Common myeloid progenitor, CD34-positive (primary cell): ENCODE measurements at regions not wholly inside any gene's neighbourhood (a gene's known extent, or its start where the extent isn't known, plus 50 kb on each side); places are given as distances from the start of the nearest gene placed in this dataset.

Experiments
- CTCF ChIA-PET: fragments of 350-600 bp; sonication (Branson Sonifier 250); formaldehyde crosslinking; loops from one replicate; lab custom pipeline; 2021; ENCODE audit warnings: antibody characterized with exemption; lab: Charles Lee
- POLR2A ChIA-PET: fragments of 350-600 bp; sonication (Branson Sonifier 250); formaldehyde crosslinking; loops from one replicate; lab custom pipeline; 2021; ENCODE audit warnings: antibody characterized with exemption; lab: Charles Lee
- DNase-seq, 3 donors: peaks; one replicate each; pipeline versions ENCODE4 v3.0.0 to v3.0.0-alpha.2; 2013
- H3K27ac ChIP-seq, 2 experiments: 1 replicate in 1 of 2; 2 replicates in 1 of 2; pipeline ENCODE4 v1.7.0; 2013; ENCODE audit warnings: inconsistent platforms in 2 of 2, low read length in 2 of 2, mild to moderate bottlenecking in 2 of 2, low read depth in 1 of 2, moderate library complexity in 1 of 2; ENCODE audit not compliant: severe bottlenecking in 2 of 2, insufficient read depth in 1 of 2, poor library complexity in 1 of 2
- H3K27me3 ChIP-seq, 5 experiments: replicated peaks in 2 of 5; 1 replicate in 3 of 5; 2 replicates in 2 of 5; pipeline versions ENCODE4 v1.6.1 to v1.7.0; 2013; ENCODE audit warnings: low read length in 4 of 5, mild to moderate bottlenecking in 2 of 5, moderate library complexity in 2 of 5, inconsistent platforms in 1 of 5; ENCODE audit not compliant: insufficient read depth in 5 of 5, control insufficient read depth in 4 of 5
- H3K36me3 ChIP-seq, 4 experiments: 1 replicate in 2 of 4; 2 replicates in 2 of 4; pipeline versions ENCODE4 v1.6.1 to v1.7.0; 2013; ENCODE audit warnings: low read length in 3 of 4, control low read depth in 1 of 4, mild to moderate bottlenecking in 1 of 4; ENCODE audit not compliant: control insufficient read depth in 4 of 4, insufficient read depth in 4 of 4
- H3K4me1 ChIP-seq, 4 experiments: 1 replicate in 3 of 4; 2 replicates in 1 of 4; pipeline versions ENCODE4 v1.6.1 to v1.7.1; 2013; ENCODE audit warnings: low read length in 3 of 4, mild to moderate bottlenecking in 3 of 4, control low read depth in 1 of 4, inconsistent platforms in 1 of 4, moderate library complexity in 1 of 4; ENCODE audit not compliant: control insufficient read depth in 4 of 4, insufficient read depth in 4 of 4; ENCODE audit errors: control extremely low read depth in 1 of 4
- H3K4me3 ChIP-seq, 7 experiments: 1 replicate in 4 of 7; 2 replicates in 3 of 7; pipeline versions ENCODE4 v1.5.1 to v1.7.0; 2013; ENCODE audit warnings: mild to moderate bottlenecking in 7 of 7, low read length in 6 of 7, moderate library complexity in 6 of 7, inconsistent platforms in 2 of 7, low read depth in 2 of 7, control low read depth in 1 of 7; ENCODE audit not compliant: insufficient read depth in 4 of 7, control insufficient read depth in 1 of 7; ENCODE audit errors: extremely low read depth in 1 of 7
- H3K9me3 ChIP-seq, 5 experiments: 1 replicate in 4 of 5; 2 replicates in 1 of 5; pipeline versions ENCODE4 v1.6.1 to v1.7.1; 2013; ENCODE audit warnings: low read length in 4 of 5, mild to moderate bottlenecking in 2 of 5, inconsistent platforms in 1 of 5, low read depth in 1 of 5, moderate library complexity in 1 of 5; ENCODE audit not compliant: control insufficient read depth in 4 of 5, insufficient read depth in 2 of 5; ENCODE audit errors: control extremely low read depth in 1 of 5
- WGBS: methylation state at CpG from one replicate; pipeline ENCODE4 v1.1.5; 2013; ENCODE audit not compliant: insufficient coverage; 5-methylcytosine and 5-hydroxymethylcytosine counted together

DNA sequence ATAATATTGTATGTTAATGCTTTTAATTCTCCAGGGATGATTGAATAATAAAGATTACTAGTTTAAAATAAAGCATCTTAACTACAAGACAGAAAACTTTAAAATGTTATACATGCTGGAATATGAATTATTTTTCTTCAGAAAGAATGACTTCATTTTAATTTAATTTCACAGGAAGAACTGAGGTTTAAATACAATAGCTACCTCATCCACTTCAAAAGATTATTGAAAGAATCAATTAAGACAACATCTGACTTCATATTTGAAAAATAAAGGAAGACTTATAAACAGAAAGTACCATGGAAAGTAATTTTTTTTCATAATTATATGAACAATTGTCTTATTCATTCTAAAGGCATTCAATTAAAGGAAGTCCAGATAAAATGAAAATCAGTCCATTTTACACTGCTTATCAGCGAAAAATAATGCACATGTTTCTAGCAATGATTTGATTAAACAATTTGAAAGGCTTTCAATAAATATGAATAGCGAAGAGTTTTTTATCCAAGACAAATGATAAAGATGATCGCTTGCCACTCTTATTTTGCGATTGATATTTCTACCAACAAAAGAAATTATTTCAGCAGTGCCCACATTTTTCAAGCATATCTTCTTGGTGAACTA lies 368.5 kb upstream of the OPRM1 start:
- Histone ChIP-seq H3K36me3 (no peaks in the 10 kb centered on the region), H3K27me3 (no peaks in the 10 kb centered on the region), H3K4me3 (no peak overlapping the region), H3K9me3 (no peaks in the 10 kb centered on the region), H3K27ac (no peak overlapping the region), H3K4me1 (no peaks in the 10 kb centered on the region)
- WGBS = 100% methylated on average over 1 of the region's 4 CpGs
- CTCF ChIA-PET = no interaction called here
- no peak for DNase-seq
- POLR2A ChIA-PET = no interaction called here

DNA sequence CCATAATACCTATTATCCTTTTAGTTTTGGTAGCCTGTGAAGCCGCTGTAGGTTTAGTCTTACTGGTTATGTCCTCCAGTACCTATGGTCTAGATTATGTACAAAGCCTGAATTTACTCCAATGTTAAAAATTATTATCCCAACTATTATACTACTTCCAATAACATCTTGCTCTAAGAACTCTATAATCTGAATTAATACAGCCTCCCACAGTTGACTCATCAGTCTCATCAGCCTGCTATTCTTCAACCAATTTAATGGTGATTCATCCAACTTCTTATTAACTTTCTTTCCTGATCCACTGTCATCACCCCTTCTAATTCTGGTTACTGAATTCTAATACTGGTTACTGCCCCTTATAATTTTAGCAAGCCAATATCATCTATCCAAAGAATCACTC lies 370.3 kb upstream of the OPRM1 start:
- CTCF ChIA-PET = no interaction called here
- WGBS = 100% methylated on average over 1 of the region's 1 CpG
- DNase-seq = no peak

DNA sequence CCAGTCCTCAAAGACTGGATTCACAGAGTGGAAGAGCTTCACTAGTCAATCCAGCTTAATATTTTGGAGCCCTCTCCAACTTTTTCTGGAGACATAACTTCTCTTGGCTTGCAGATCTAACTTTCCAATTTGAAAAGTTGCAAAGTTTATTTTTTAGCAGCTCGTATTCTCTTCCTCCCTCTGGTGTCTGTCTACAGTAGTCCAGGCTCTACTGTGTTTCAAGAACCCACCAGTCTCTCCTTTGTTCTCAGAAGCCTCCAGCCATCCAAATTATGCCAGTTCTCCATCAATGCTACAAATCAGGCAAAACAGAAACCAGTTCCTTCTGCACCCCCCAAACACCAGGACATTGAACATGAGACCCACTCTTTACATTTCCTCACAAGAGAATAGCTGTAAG lies 376.1 kb upstream of the OPRM1 start:
- 100% methylated on average over 1 of the region's 1 CpG for WGBS
- POLR2A ChIA-PET = no interaction called here
- Histone ChIP-seq H3K9me3 (no peaks in the 10 kb centered on the region), H3K36me3 (no peaks in the 10 kb centered on the region), H3K4me1 (no peaks in the 10 kb centered on the region), H3K27me3 (no peaks in the 10 kb centered on the region), H3K27ac (no peak overlapping the region), H3K4me3 (no peak overlapping the region)
- no peak for DNase-seq
- CTCF ChIA-PET = interaction anchor here (1.5 kb wide), 1 partner anchor 9 kb away, joined by 4 read pairs; no protein-coding TSS in a partner anchor

More for the DNA sequence above, 370.3 kb upstream of the OPRM1 start:
- no peak overlapping the region for H3K27ac ChIP-seq
- POLR2A ChIA-PET = no interaction called here
- no peaks in the 10 kb centered on the region for H3K36me3 ChIP-seq
- no peaks in the 10 kb centered on the region for H3K4me1 ChIP-seq
- no peak overlapping the region for H3K4me3 ChIP-seq
- no peaks in the 10 kb centered on the region for H3K27me3 ChIP-seq
- no peaks in the 10 kb centered on the region for H3K9me3 ChIP-seq

DNA sequence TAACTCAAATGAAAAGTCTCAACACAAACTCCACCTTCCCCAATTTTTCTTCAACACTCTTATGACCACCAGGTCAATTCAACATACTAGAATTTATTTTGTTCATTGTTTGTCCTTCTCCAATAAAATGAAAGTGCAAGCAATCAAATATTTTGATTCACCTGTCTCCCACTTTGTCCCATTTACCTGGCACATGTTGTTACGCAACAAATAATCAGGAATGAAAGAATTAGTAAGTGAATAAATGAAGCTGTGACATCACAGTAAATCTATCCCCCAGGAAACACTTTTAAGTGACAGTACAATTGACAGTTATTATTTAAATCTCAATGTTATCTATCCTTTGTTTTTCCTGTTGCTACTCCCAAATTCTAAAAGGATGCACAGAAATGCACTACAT lies 393.7 kb upstream of the OPRM1 start:
- CTCF ChIA-PET = no interaction called here
- H3K36me3 ChIP-seq = no peaks in the 10 kb centered on the region
- no CpG with 5 or more reads among the region's 1 CpG for WGBS

DNA sequence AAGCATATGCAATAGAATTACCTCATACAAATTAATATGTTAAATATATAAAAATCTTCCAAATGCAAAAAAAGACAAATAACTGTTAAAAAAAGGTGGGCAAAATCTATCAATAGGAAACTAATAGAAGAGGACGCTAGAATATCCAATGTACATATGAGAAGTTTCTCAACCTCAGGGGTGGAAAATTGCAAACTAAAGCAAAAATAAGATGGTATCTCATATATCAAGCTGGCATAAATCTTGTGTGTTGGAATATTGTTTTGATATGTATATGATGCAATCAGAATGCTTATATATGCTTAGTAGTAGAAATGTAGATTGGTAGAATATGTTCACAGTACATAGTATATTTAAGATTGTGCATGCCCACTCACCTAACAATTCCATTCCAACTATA lies 395.0 kb upstream of the OPRM1 start:
- Histone ChIP-seq H3K9me3 (no peaks in the 10 kb centered on the region), H3K4me1 (no peaks in the 10 kb centered on the region), H3K36me3 (no peaks in the 10 kb centered on the region), H3K4me3 (no peak overlapping the region), H3K27ac (no peak overlapping the region), H3K27me3 (no peaks in the 10 kb centered on the region)
- 100% methylated on average over 1 of the region's 1 CpG for WGBS
- ChIA-PET CTCF (no interaction called here), POLR2A (no interaction called here)
- DNase-seq = no peak

More for the DNA sequence above, 393.7 kb upstream of the OPRM1 start:
- no peak for DNase-seq
- H3K27ac ChIP-seq = no peak overlapping the region
- H3K4me3 ChIP-seq = no peak overlapping the region
- no peaks in the 10 kb centered on the region for H3K27me3 ChIP-seq
- H3K9me3 ChIP-seq = no peaks in the 10 kb centered on the region
- POLR2A ChIA-PET = no interaction called here
- no peaks in the 10 kb centered on the region for H3K4me1 ChIP-seq

DNA sequence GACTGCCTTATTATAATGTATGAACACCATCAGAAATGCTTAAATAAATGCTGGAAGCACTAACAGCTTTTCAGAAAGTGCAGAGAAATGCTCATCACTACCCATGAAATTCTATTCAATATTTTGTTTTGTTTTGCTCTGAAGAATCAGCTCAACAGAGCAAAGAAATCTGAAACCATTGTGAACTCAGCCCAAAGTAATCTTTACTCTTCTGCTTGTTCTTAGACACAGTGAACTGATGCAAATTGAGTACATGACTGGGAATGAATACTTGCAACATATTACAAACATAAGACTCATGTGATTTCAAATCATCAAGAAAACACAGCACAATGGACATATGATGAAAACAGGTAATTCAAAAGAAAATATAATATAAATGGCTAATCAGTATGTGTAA lies 404.6 kb upstream of the OPRM1 start:
- no peak for DNase-seq
- H3K4me1 ChIP-seq = no peaks in the 10 kb centered on the region
- H3K36me3 ChIP-seq = no peaks in the 10 kb centered on the region
- H3K27me3 ChIP-seq = no peaks in the 10 kb centered on the region
- no peak overlapping the region for H3K4me3 ChIP-seq
- ChIA-PET POLR2A (no interaction called here), CTCF (no interaction called here)
- peaks cover 0 to 1% (median 0%) of the 10 kb centered on the region in 5 experiments for H3K9me3 ChIP-seq
- H3K27ac ChIP-seq = no peak overlapping the region

DNA sequence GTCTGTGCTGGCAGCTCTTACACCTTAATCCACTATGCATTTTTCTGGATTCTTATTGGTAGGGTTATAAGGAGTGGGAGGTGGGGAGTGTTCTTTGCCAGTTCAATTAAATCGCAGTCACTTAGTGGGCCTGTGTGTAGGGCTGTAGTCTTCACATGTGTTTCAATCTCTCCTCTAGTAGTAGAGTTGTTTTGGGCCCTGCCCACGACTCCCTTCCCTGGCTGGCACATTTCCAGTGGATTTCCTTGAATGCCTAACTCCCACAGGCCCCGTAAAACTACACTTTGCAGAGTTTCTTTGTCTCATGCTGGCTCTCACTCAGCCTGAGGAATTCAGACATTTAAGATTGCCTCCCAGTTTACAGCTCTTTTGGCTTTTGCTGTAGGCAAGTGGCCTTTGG lies 414.0 kb upstream of the OPRM1 start:
- CTCF ChIA-PET = no interaction called here
- Histone ChIP-seq H3K4me1 (no peaks in the 10 kb centered on the region), H3K4me3 (no peak overlapping the region), H3K27me3 (no peaks in the 10 kb centered on the region), H3K27ac (no peak overlapping the region), H3K36me3 (no peaks in the 10 kb centered on the region), H3K9me3 (no peaks in the 10 kb centered on the region)
- POLR2A ChIA-PET = no interaction called here
- DNase-seq = no peak
- 86% methylated on average over 3 of the region's 3 CpGs for WGBS
